Glomerular endothelial cell (primary cell): ENCODE measurements at regions not wholly inside any gene's neighbourhood (a gene's known extent, or its start where the extent isn't known, plus 50 kb on each side); places are given as distances from the start of the nearest gene placed in this dataset.
"Not testable (repeated sequence)": the region's sequence is repeated elsewhere in the genome, so short reads cannot be mapped to it uniquely, and the experiment has no call there.

Experiments
- DNase-seq: peaks from one replicate; pipeline ENCODE4 v3.0.0-alpha.2; 2011; ENCODE audit warnings: low read depth, low spot score; ENCODE audit errors: extremely low read depth

DNA sequence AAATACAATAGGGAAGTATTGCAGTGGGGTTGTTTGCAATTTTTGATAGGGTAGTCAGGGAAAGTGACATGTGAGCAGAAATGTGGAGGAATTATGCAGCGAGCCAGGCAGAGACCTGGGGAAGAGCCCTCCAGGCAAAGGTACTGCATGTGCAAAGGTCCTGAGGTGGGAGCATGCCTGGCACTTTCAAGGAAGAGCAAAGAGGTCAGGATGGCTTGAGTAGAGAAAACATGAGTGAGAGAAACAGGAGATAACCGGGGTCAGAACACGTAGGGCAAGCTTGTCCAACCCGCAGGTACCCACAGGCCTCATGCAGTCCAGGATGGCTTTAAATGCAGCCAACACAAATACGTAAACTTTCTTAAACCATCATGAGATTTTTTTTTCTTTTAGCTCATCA is 71.0 kb downstream of the COQ2 start:
- no peak for DNase-seq

DNA sequence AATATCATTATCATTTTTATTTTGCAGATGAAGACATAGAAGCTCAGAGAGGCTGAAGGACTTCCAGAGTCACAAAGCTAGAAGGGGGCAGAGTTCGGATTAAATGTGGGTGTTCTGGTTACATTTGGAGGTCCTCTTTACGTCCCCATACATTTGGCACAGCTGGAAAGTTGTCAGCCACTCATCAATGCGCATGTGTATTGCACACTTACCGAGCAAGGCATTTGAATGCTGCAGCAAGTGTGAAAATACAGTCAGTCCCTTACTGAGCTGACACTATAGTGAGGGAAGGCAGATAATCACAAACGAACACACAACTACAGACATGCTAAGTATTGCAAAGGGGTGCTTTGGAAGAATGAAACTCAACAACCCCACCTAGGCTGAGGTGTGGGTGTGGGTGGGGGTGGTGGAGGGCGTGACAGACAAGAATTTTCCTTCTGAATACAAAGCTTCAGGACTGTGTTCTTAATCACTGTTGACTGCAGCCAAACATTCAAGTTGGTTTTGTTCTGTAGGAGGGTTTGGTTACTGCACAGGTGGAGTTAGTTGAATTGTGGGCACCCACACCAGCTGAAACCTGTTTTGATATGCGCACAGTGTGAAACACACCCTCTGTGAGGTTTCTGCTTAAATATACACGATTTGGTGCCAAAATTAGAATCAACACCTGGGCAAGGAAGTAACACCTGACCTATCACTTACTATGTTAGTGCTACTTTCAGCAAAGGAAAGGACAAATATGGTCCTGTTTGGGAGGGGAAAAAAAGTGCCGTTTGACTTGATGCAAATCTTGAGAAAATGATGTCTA is 72.4 kb downstream of the COQ2 start:
- DNase-seq, result no peak

DNA sequence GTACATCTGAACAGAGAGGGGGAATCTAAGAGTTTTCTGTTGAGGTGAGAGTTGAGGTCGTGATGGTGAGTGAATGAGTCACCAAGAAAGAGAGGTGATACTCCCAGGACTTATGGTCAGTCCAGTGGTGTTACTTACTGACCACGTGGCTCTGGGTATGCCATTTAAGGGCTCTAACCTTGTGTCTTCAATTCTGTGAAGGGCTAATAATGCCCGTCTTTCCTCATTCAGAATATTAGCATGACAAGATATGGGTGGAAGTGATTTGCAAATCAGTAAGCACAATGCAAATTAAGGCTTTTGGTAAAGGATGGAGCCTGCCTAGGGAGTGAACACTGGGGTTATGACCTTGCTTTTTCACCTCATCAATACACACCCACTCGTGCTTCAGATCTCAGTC is 75.2 kb downstream of the COQ2 start:
- DNase-seq, result no peak

DNA sequence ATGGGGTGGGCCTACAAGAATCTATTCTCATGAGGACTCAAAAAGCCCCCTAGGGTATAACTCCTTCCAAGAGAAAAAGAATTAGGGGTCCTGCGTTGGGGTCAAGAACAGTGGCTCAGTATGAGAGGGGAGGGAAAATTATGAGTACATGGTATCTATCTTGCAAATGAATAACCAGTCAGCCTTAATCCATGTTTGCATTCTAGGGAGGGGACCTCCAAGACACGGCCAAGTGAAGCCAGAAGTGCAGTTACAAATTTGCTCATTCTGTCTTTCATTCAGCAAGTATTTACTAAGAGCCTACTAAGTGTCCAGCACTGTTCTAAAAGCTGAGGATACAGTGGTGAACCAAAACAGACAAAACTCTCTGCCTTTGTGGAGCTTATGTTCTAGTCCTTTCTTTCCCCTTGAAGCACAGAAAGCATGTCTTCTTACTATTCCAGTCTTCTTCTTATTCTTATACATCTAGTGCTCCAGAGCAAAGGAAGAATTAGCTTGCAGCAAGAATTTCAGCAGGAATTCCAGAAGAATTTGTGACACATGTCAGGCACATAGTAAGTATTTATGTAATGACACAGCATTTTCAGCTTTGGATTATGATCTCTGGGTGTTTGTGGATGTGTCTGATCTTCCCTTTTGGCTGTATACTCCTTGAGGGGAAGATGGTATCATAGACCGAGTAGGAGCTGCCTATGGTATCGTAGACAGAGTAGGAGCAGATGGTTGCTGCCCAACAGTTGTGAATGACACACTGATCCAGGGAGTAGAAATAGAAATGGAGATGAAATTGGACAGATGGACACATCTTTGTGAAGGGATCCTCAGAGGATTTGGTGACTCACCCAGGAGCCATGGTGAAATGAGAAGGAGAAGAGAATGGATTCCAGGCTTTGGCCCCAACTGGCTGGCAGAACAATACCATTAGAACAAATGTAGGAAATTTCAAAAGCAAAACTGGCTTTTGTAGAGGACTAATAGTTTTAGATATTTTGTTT is 75.9 kb downstream of the COQ2 start:
- DNase-seq, result no peak

DNA sequence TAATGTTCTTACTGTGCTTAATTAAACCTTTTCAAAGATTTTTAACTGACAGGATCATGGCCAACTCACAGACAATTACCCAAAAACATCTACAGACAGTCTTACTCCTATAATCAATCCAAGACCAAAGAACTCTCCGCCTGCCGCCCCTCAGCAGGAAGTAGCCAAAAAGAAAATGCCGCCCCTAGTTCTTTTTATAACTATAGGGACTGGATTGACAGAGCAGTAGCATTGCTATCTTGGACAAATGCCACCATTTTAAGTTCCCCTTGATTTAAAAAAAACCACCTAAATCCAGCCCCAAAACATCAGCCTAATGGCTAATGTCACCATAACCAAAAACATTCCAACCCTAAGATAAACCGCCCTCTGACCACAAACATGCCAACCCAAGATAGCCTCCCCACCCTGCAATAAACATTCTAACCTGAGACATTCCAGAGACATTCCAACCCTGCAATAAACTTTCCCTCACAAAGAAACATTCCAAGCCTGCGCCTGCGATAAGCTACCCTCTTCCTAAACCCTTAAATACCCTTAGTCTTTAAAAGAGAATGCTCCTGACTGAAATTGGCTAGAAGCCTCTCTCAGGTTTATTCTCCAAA is 77.0 kb downstream of the COQ2 start:
- DNase-seq, result peak; percentile 23

DNA sequence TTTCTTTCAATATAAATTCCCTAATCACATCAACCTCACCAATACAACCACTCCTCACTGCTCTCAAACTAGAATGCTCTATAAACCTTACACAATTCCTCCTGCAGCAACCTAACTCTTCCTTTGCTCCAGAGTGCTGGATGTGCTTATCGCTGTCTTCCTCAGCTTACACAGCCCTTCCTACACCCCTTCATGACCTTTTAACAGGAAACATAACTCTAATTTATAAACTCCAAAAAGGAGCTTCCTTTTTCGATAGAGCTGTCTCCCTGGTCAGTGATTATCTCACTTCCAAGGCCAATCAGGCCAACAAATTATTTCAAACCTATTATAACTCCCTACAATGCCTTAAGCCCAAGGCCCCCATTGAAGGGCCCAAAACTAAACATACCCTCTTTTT is 78.8 kb downstream of the COQ2 start:
- no peak for DNase-seq

DNA sequence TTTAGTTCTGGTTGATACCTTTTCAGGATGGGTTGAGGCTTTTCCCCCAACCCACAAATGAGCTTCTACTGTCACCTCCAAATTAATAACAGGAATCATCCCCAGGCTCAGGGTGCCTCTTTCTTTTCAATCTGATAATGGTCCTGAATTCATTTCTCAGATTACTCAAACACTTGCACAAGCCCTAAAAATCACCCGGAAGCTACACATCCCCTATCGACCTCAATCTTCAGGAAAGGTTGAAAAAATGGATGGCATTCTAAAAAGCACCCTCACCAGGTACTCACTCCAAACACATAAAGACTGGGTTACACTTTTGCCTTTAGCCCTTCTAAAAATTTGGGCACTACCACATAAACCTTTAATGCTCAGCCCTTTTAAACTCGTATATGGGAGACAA is 79.9 kb downstream of the COQ2 start:
- no peak for DNase-seq

DNA sequence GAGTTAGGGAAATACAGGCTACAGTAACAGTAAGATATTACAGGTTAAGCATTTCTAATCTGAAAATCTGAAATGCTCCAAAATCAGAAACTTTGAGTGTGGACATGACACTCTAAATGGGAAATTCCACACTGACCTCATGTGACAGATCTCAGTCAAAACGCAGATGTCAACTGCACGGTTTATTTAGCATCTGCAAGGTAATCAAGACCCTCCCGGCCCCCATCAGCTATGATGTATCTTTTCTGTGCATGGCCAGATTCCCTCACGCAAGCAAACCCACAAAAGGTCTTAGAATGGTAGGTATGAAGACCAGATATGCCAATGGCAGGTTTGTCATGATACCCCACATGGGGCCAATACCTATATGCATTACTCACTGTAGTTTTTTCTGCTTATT is 82.8 kb downstream of the COQ2 start:
- no peak for DNase-seq

DNA sequence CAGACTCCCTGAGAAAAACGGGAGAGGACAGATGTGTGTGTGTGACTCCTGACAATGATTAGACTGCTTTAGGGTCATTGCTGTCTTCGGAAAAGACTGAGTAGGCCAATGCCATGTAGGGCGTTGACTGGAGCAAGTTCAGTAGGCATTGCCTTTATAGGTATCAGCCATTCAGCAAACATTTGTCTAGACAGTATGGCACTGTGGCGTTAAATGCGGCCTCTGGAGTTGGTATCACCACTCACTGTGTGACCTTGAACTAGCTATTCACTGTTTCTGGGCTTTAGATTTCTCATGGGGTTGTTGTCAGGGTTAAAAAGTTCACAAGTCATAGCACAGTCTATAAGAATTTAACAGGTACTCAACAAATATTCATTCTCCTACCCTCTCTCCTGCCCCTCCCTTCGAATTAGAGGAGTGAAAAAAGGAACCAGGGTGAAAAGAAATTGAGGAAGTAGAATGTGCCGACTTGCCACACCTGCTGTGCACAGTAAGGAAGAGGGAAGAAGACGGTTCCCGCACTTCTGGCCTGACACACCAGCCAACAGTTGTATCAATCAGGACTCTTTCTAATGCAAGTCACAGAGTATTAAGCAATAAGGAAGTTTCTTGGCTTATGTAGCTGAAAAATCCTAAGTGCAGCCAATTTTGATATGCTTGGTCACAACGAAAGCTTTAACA is 83.2 kb upstream of the PLAC8 start:
- no peak for DNase-seq

DNA sequence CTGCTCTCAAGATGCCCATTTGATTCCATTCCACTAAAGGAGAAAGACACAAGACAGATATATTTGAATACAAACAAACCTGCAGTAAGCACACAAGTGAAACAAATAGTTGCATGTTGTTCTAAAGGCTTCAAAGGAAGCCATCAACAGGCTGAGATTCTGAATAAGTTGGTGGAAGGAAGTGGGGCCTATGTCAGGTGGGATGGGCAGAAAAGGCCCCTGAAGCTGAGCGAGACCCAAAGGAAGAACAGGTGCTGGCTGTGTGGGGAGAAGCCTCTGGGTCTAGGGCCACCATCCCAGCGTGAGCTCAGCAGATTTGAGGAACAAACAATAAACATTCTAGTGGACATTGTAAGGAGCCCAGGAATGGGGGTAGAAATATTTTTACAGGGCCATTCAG is 82.4 kb upstream of the PLAC8 start:
- DNase-seq, result no peak

DNA sequence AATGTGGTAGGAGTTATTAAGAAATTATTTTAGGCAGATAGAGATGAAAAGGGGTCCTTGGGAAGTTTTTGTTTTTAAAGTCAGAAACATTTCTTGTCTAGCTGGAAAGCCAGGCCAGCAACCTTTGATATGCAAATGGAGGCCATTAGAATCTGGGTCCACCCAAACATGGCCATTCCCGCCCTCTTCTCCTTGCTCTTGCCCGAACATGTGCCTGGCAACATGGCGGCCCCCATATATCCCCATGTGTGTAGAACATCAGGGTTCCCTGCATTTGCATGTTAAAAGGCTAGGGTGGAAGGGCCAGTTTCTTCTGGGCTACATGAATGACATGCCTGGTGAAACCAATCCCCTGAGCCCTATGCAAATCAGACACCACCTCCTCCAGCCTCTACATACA is 80.7 kb upstream of the PLAC8 start:
- no peak for DNase-seq

DNA sequence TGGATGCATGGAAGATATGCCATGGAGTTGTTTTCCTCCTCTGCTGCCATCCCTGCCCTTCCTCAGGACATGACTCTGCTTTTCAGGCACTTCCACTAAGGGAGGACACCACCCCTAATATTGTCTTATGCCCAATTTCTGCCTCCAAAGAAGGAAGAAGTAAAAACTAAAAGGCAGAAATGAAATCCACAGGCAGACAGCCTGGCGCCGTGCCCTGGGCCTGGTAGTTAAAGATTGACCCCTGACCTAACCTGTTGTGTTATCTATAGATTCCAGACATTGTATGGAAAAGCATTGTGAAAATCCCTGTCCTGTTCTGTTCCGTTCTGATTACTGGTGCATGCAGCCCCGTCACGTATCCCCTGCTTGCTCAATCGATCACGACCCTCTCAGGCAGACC is 80.1 kb upstream of the PLAC8 start:
- not testable (repeated sequence) for DNase-seq

DNA sequence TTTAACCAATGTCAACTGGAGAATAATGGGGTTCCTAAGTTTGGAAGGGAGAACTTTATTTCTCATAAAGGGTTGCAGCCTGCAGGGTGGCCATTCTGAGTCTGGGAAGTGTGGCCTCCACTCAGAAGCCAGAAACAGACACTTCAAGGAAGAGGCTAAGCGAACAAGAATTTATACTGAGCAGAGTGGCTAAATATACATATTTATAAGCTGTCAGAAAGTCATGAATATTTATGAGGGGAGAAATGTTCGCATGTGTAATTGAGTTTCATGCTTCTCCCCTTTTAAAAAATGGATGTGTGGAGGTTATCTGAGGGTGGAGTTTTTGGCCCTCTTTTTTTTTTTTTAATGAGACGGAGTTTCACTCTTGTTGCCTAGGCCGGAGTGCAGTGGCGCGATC is 78.1 kb upstream of the PLAC8 start:
- DNase-seq, result no peak

DNA sequence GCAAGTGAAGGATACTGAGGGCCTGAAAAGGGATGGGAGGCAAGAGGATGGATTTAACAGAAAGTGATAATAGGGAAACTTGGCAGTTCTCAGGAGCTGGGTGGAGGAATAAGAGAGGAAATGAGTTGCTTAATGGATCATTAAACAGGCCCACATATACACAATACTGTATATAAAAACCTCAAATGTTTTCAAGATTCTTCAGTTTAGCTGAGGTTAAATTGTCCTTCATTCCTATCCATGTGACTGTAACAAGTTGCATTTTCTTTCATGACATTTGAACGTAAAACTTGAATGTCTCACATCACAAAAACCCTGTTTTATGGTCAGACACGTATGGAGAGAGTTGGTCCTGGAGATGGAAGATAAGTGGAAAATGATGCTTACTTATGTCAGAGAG is 76.5 kb upstream of the PLAC8 start:
- DNase-seq, result no peak

DNA sequence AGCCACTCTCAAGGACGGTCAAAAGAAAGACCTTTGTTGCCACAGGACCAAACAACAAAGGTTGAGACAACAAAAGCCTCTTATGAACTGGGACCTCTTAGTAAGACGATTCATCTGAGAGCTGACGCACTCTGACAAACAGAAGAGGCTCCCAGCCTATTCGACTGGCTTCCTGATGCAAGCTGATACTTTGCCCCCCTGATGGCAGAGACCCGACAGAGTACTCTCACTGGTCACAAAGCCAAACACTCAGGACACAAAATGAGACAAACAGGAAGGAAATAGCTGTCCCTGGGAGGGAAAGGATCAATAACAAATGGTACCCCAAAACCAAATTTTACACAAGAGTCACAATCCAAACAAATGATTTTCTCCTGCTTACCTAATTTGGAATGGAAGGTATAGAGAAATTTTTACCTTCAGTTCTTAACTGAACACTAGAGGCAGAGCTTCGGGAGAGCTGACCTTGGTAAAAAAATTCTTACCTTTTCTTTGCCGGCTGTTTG is 75.2 kb upstream of the PLAC8 start:
- no peak for DNase-seq

DNA sequence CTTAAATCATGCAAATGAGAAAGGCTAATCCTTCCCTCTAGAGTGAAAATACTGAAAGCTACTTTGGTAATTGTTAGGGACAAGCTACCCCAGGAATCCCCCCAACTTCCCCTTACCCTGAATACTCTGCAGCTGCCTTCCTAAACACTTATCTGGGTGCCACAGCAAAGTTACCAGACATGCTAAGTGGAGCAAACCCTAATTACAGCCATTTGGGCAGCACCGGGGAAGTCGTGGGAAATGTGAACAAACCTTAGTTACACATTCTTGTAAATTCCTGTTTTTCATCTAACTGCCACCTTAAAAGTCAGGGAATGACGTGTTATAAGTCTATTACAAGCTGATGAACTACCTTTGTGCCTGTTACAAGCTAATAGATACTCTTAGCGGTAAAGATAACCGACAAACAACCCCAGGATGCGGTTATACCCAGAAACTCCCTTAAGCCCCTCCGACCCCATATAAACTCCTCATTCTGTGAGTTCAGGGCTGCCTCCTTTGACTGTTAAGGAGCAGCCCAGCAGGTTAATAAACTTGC is 66.0 kb upstream of the PLAC8 start:
- no peak for DNase-seq

DNA sequence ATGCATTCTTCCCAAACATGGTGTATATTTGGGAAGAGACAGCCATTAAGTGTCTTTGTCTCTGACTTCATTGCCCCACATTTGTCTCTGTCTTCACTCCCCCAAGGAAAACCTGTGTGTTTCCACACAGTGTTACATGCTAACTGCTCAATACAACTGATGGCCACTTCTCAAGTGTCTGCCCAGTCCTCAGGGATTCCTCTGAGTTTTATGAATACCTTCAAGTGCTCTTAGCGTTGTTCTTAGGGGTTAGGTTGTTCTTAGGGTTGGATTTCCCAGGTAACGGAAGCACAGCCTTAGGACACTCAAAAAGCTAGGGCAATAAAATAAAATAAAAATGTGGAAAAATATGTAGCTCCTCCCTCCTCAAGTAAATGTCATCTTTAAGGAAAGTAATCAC is 64.7 kb upstream of the PLAC8 start:
- no peak for DNase-seq

DNA sequence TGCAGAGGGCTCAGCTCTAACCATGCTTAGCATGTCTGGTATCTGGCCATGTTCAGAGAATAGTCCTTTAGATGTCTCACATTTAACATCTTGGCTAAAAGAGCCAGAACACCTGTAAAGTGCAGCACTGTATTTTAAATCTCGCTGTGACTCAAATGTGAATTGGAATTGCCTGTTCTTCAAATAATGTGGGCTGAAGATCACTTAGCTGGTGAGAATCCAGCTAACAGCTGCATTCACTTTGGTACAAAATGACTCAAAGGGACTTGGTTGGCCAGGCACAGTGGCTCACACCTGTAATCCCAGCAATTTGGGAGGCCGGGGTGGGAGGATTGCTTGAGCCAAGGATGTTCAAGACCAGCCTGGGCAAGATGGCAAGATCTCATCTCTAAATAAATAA is 63.5 kb upstream of the PLAC8 start:
- no peak for DNase-seq

DNA sequence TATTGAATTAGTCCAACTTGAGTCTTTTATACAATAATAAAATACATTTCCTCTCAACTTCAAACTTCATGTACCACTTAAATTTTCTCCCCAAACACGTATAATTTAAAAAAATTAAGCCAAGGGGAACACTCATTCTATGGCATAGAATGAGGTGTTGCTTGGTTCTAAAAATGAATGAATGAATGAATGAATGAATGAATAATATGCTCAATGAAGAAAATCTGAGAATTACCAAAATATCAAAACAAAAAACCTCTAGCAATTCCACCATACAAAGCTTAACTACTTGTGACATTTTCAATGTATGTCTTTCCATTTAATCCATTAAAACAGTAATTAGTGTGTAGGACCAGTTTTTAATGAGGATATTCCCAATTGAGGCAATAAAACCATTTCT is 62.7 kb upstream of the PLAC8 start:
- DNase-seq, result no peak

DNA sequence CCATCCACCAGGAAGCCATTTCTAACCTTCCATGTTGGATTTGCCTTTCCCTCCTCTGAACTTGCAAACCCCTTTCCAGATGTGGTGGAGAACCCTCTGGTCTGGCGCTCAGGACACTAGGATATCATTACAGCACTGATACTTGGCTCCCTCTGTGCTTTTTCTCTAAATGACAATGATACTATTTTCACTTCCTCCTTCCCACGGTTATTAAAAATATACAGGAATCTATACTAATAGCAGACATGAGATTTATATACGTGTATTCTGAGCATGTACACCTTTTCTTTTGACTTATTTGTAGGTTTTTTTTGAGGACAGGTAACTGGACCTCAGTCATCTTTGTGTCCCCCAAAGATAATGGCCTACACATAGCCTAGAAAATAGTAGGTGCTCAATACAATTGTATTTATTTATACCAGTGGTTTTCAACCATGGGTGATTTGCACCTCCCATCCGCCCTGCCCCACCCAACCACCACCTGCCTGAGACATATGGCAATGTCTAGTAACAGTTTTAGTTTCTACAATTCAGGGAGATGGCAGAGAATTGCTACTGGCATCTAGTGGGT is 60.4 kb upstream of the PLAC8 start:
- DNase-seq, result no peak
